SK-N-SH (cell line): ENCODE measurements at regions not wholly inside any gene's neighbourhood (a gene's known extent, or its start where the extent isn't known, plus 50 kb on each side); places are given as distances from the start of the nearest gene placed in this dataset.

ENCODE experiments used
- CTCF ChIA-PET: fragments of 300-600, 350-600 bp; formaldehyde crosslinking; extraction: SDS; loops from one replicate; lab custom pipeline; 2021; lab: Yijun Ruan, JAX
- POLR2A ChIA-PET: fragments of 350-600 bp; sonication (Branson Sonifier 250); formaldehyde crosslinking; extraction: SDS; loops from one replicate; lab custom pipeline; 2020; ENCODE audit warnings: antibody characterized with exemption, inconsistent platforms; lab: Yijun Ruan, JAX
- DNase-seq: peaks from one replicate; pipeline ENCODE4 v3.0.0; 2012
- H2AFZ ChIP-seq: fragments of 200-600 bp; sonication (generic); 2 replicates; pipeline ENCODE4 v1.8.1; 2016; ENCODE audit warnings: antibody characterized with exemption, mild to moderate bottlenecking, low read depth
- H3F3A ChIP-seq: fragments of 200-600 bp; sonication (generic); replicated peaks from 2 replicates; pipeline ENCODE3; 2016; ENCODE audit warnings: antibody characterized with exemption, mild to moderate bottlenecking; ENCODE audit not compliant: insufficient read depth
- H3K27ac ChIP-seq, 2 experiments: fragments of 200-500 bp in 1 of 2; fragments of 200-600 bp in 1 of 2; sonication (Bioruptor generic) in 1 of 2; sonication (generic), shearing (Covaris generic) in 1 of 2; 2 replicates each; pipeline versions ENCODE4 v1.5.1 to v1.6.1; 2014 to 2016; ENCODE audit warnings: low read depth in 2 of 2, inconsistent platforms in 1 of 2, low read length in 1 of 2, mild to moderate bottlenecking in 1 of 2, mixed read lengths in 1 of 2
- H3K27me3 ChIP-seq: fragments of 200-600 bp; sonication (generic), shearing (Covaris generic); 2 replicates; pipeline ENCODE4 v1.6.1; 2016; ENCODE audit warnings: mixed run types; ENCODE audit not compliant: insufficient read depth
- H3K36me3 ChIP-seq, 2 experiments: fragments of 200-500 bp in 1 of 2; fragments of 200-600 bp in 1 of 2; sonication (Bioruptor generic) in 1 of 2; sonication (generic) in 1 of 2; replicated peaks in 1 of 2; 2 replicates each; pipeline versions ENCODE3 to v1.5.1; 2014 to 2016; ENCODE audit warnings: low read length in 1 of 2, mild to moderate bottlenecking in 1 of 2; ENCODE audit not compliant: insufficient read depth in 2 of 2, control insufficient read depth in 1 of 2
- H3K4me1 ChIP-seq, 2 experiments: fragments of 200-500 bp in 1 of 2; fragments of 200-600 bp in 1 of 2; sonication (Bioruptor generic) in 1 of 2; sonication (generic), shearing (Covaris generic) in 1 of 2; 2 replicates each; pipeline versions ENCODE4 v1.5.1 to v1.6.1; 2014 to 2016; ENCODE audit warnings: low read depth in 1 of 2, low read length in 1 of 2, mixed run types in 1 of 2; ENCODE audit not compliant: insufficient read depth in 2 of 2, control insufficient read depth in 1 of 2
- H3K4me2 ChIP-seq: fragments of 200-600 bp; sonication (generic), shearing (Covaris generic); 2 replicates; pipeline ENCODE4 v1.6.1; 2017; ENCODE audit warnings: mixed run types
- H3K4me3 ChIP-seq, 2 experiments: fragments of 200-500 bp in 1 of 2; fragments of 200-600 bp in 1 of 2; sonication (Bioruptor generic) in 1 of 2; sonication (generic), shearing (Covaris generic) in 1 of 2; 2 replicates each; pipeline versions ENCODE4 v1.5.1 to v1.8.1; 2014 to 2016; ENCODE audit warnings: low read depth in 2 of 2, inconsistent platforms in 1 of 2, low read length in 1 of 2, mild to moderate bottlenecking in 1 of 2, mixed read lengths in 1 of 2, moderate library complexity in 1 of 2
- H3K79me2 ChIP-seq: fragments of 200-600 bp; sonication (generic); 2 replicates; pipeline ENCODE4 v1.8.1; 2017; ENCODE audit warnings: mild to moderate bottlenecking; ENCODE audit not compliant: insufficient read depth
- H3K9ac ChIP-seq: fragments of 200-600 bp; sonication (generic); 2 replicates; pipeline ENCODE4 v1.6.1; 2017; ENCODE audit warnings: mixed run types
- H3K9me2 ChIP-seq: fragments of 200-600 bp; sonication (generic); 2 replicates; pipeline ENCODE4 v1.6.1; 2017; ENCODE audit warnings: mixed run types
- H3K9me3 ChIP-seq: fragments of 200-600 bp; sonication (generic); 2 replicates; pipeline ENCODE4 v1.6.1; 2017; ENCODE audit warnings: mixed run types, mild to moderate bottlenecking, moderate library complexity
- H4K20me1 ChIP-seq: fragments of 200-600 bp; sonication (generic); 2 replicates; pipeline ENCODE4 v1.6.1; 2017; ENCODE audit warnings: mild to moderate bottlenecking, mixed run types; ENCODE audit not compliant: insufficient read depth
- ELF1 ChIP-seq: IDR thresholded peaks from 2 replicates; pipeline ENCODE4 v1.4.0; 2012
- EP300 ChIP-seq, 2 experiments: IDR thresholded peaks; 2 replicates each; pipeline versions ENCODE4 v1.4.0 to v1.6.1; 2012; ENCODE audit warnings: borderline replicate concordance in 1 of 2, low read depth in 1 of 2, low read length in 1 of 2
- FOSL2 ChIP-seq: IDR thresholded peaks from 2 replicates; pipeline ENCODE4 v1.4.0; 2012; ENCODE audit warnings: low read depth, mild to moderate bottlenecking, moderate library complexity, borderline replicate concordance
- GABPA ChIP-seq: IDR thresholded peaks from 2 replicates; pipeline ENCODE4 v1.4.0; 2012; ENCODE audit warnings: low read depth, mild to moderate bottlenecking
- JUND ChIP-seq: IDR thresholded peaks from 2 replicates; pipeline ENCODE4 v1.4.0; 2012
- NFIC ChIP-seq: IDR thresholded peaks from 2 replicates; pipeline ENCODE4 v1.4.0; 2012; ENCODE audit warnings: borderline replicate concordance
- POLR2AphosphoS5 ChIP-seq: IDR thresholded peaks from 2 replicates; pipeline ENCODE4 v1.6.1; 2012; ENCODE audit warnings: low read depth, low read length
- RCOR1 ChIP-seq: fragments of 150-350 bp; IDR thresholded peaks from 2 replicates; pipeline ENCODE4 v1.6.1; 2017; ENCODE audit warnings: antibody characterized with exemption, low read length
- SIN3A ChIP-seq: IDR thresholded peaks from 2 replicates; pipeline ENCODE4 v1.6.1; 2012; ENCODE audit warnings: low read depth, mild to moderate bottlenecking, low read length, moderate library complexity, borderline replicate concordance
- SMC3 ChIP-seq: IDR thresholded peaks from 2 replicates; pipeline ENCODE4 v1.6.1; 2012; ENCODE audit warnings: low read depth, low read length, improper control_type of control experiment
- TAF1 ChIP-seq: IDR thresholded peaks from 2 replicates; pipeline ENCODE4 v1.6.1; 2012; ENCODE audit warnings: low read depth, mild to moderate bottlenecking, low read length, moderate library complexity, borderline replicate concordance
- TCF12 ChIP-seq: IDR thresholded peaks from 2 replicates; pipeline ENCODE4 v1.4.0; 2012
- TEAD4 ChIP-seq: IDR thresholded peaks from 2 replicates; pipeline ENCODE4 v1.4.0; 2012; ENCODE audit warnings: mild to moderate bottlenecking, borderline replicate concordance; ENCODE audit not compliant: insufficient read depth
- WGBS: methylation state at CpG from one replicate; pipeline ENCODE4 v1.1.6; 2017; ENCODE audit warnings: low lambda C conversion rate; 5-methylcytosine and 5-hydroxymethylcytosine counted together
- TF ChIP-seq, protein P1 (sequence below): fragments of 150-350 bp; IDR thresholded peaks from 2 replicates; pipeline ENCODE4 v1.6.1; 2017; ENCODE audit warnings: antibody characterized with exemption, low read length, low read depth, borderline replicate concordance
- TF ChIP-seq, protein P2 (sequence below): IDR thresholded peaks from 2 replicates; pipeline ENCODE4 v1.6.1; 2012; ENCODE audit warnings: mild to moderate bottlenecking, low read depth, low read length, moderate library complexity

DNA sequence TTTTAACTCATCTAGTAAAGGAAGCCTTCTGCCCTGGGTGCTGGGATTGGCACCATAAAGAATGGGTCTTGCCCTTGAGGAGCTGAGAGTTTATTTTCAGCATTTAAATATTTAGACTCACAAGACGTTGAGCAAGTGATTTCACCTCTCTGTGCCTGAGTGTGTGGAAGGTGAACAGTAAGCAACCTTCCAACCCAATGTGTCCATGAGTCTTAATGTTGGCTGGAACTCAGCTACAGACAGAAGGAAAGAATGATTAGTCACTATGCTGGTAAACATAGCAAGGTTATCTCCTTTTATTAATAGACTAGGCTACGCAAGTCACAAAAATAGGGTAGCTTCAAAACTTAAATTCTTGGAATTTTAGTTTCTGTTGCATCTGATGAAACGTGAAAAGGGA, 277.4 kb upstream of the GATB start:
- no peaks in the 10 kb centered on the region for H4K20me1 ChIP-seq
- H3K4me2 ChIP-seq, result no peak overlapping the region

DNA sequence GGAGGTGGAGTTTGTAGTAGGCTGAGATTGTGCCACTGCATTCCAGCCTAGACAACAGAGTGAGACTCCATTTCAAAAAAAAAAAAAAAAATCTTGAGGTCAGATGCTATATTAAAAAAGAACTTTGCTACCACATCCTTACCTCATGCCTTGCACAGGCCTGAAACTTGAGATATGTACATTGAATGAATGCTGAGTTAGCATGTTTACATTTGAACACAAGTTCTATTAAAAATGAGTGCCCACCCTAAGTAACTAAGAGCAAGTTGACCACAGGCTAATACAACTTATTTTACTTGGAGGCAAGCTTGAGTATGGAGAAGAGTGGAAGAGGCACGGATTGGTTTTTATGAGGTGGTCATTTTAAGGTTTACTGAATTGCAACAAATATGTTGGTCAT, 276.6 kb upstream of the GATB start:
- H3K9me2 ChIP-seq, result no peaks in the 10 kb centered on the region
- no peak overlapping the region for H3K4me2 ChIP-seq
- H3K9ac ChIP-seq, result no peak overlapping the region
- no peaks in the 10 kb centered on the region for H3K9me3 ChIP-seq
- no peaks in the 10 kb centered on the region; a peak in 1 of 4 replicates for H3K4me1 ChIP-seq
- ChIA-PET CTCF (no interaction called here), POLR2A (no interaction called here)
- WGBS, result 75% methylated on average over 1 of the region's 1 CpG
- DNase-seq, result no peak
- no peak overlapping the region for H3K4me3 ChIP-seq
- no peaks in the 10 kb centered on the region for H4K20me1 ChIP-seq
- no peaks in the 10 kb centered on the region for H3F3A ChIP-seq
- no peak for TF ChIP-seq EP300 (IDR thresholded peaks at IDR 0.05; ENCODE audit: borderline replicate concordance in 1 of 2, low read depth in 1 of 2, low read length in 1 of 2)
- no peak for TF ChIP-seq TEAD4
- no peak for TF ChIP-seq POLR2AphosphoS5
- H3K36me3 ChIP-seq, result no peaks in the 10 kb centered on the region
- H3K79me2 ChIP-seq, result no peaks in the 10 kb centered on the region
- H3K27ac ChIP-seq, result no peak overlapping the region
- H2AFZ ChIP-seq, result no peak overlapping the region
- no peaks in the 10 kb centered on the region for H3K27me3 ChIP-seq

More for the DNA sequence above, 277.4 kb upstream of the GATB start:
- no peak overlapping the region for H2AFZ ChIP-seq
- H3K9me3 ChIP-seq, result no peaks in the 10 kb centered on the region
- no peak for DNase-seq
- no peaks in the 10 kb centered on the region for H3K79me2 ChIP-seq
- H3F3A ChIP-seq, result no peaks in the 10 kb centered on the region
- ChIA-PET POLR2A (no interaction called here), CTCF (no interaction called here)
- H3K27ac ChIP-seq, result no peak overlapping the region
- TF ChIP-seq RCOR1 (no peak), FOSL2 (no peak), ELF1 (no peak), TCF12 (no peak), EP300 (IDR thresholded peaks at IDR 0.05; ENCODE audit: borderline replicate concordance in 1 of 2, low read depth in 1 of 2, low read length in 1 of 2) (no peak), SMC3 (no peak), GABPA (no peak), JUND (no peak), NFIC (no peak), TEAD4 (no peak), SIN3A (no peak), TAF1 (no peak)
- TF ChIP-seq, protein P1, sequence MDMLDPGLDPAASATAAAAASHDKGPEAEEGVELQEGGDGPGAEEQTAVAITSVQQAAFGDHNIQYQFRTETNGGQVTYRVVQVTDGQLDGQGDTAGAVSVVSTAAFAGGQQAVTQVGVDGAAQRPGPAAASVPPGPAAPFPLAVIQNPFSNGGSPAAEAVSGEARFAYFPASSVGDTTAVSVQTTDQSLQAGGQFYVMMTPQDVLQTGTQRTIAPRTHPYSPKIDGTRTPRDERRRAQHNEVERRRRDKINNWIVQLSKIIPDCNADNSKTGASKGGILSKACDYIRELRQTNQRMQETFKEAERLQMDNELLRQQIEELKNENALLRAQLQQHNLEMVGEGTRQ, result no peak
- TF ChIP-seq, protein P2, sequence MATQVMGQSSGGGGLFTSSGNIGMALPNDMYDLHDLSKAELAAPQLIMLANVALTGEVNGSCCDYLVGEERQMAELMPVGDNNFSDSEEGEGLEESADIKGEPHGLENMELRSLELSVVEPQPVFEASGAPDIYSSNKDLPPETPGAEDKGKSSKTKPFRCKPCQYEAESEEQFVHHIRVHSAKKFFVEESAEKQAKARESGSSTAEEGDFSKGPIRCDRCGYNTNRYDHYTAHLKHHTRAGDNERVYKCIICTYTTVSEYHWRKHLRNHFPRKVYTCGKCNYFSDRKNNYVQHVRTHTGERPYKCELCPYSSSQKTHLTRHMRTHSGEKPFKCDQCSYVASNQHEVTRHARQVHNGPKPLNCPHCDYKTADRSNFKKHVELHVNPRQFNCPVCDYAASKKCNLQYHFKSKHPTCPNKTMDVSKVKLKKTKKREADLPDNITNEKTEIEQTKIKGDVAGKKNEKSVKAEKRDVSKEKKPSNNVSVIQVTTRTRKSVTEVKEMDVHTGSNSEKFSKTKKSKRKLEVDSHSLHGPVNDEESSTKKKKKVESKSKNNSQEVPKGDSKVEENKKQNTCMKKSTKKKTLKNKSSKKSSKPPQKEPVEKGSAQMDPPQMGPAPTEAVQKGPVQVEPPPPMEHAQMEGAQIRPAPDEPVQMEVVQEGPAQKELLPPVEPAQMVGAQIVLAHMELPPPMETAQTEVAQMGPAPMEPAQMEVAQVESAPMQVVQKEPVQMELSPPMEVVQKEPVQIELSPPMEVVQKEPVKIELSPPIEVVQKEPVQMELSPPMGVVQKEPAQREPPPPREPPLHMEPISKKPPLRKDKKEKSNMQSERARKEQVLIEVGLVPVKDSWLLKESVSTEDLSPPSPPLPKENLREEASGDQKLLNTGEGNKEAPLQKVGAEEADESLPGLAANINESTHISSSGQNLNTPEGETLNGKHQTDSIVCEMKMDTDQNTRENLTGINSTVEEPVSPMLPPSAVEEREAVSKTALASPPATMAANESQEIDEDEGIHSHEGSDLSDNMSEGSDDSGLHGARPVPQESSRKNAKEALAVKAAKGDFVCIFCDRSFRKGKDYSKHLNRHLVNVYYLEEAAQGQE, result no peak
- H3K27me3 ChIP-seq, result no peaks in the 10 kb centered on the region
- 56% methylated on average over 3 of the region's 3 CpGs for WGBS
- H3K9me2 ChIP-seq, result no peaks in the 10 kb centered on the region
- no peaks in the 10 kb centered on the region; a peak in 1 of 4 replicates for H3K4me1 ChIP-seq
- no peaks in the 10 kb centered on the region for H3K36me3 ChIP-seq
- H3K9ac ChIP-seq, result no peak overlapping the region
- H3K4me3 ChIP-seq, result no peak overlapping the region
